HepG2 (cell line): ENCODE measurements at regions not wholly inside any gene's neighbourhood (a gene's known extent, or its start where the extent isn't known, plus 50 kb on each side); places are given as distances from the start of the nearest gene placed in this dataset.

ENCODE experiments used
- ATAC-seq: fragments of 200-7000 bp; cut with Tn5 transposase; 3 replicates; pipeline ENCODE4 v1.9.1; 2020; ENCODE audit warnings: mild to moderate bottlenecking, moderate library complexity
- BruUV-seq: library from RNA; stranded (reverse); fragments of 400-500 nt; replicated peaks from 2 replicates; lab custom pipeline; 2021; lab: Mats Ljungman, UMichigan
- CTCF ChIA-PET: fragments of 300-600 bp; formaldehyde crosslinking; extraction: SDS; loops from one replicate; lab custom pipeline; 2021; ENCODE audit warnings: low total read pairs, inconsistent platforms, low intra/inter-chr PET ratio; lab: Yijun Ruan, JAX
- POLR2A ChIA-PET: fragments of 350-600 bp; sonication (Branson Sonifier 250); formaldehyde crosslinking; loops from one replicate; lab custom pipeline; 2020; ENCODE audit warnings: antibody characterized with exemption, inconsistent platforms; lab: Yijun Ruan, JAX
- DNase-seq: peaks from one replicate; pipeline ENCODE4 v3.0.0-alpha.2; 2015; ENCODE audit warnings: low spot score
- FAIRE-seq: peaks from 3 replicates; lab custom pipeline; 2011; peaks lifted over from hg19 to GRCh38; lab: Jason Lieb, UNC
- H2AFZ ChIP-seq: one replicate; pipeline ENCODE4 v1.6.1; 2011; ENCODE audit warnings: low read length, inconsistent platforms
- H3K27ac ChIP-seq: fragments of 300-600 bp; 3 replicates; pipeline ENCODE4 v1.8.0; 2011; ENCODE audit warnings: mixed run types, mild to moderate bottlenecking, mixed read lengths, low read length, inconsistent platforms; ENCODE audit not compliant: insufficient read depth; ENCODE audit errors: extremely low read length
- H3K27me3 ChIP-seq, 2 experiments: fragments of 200-600 bp in 1 of 2; 2 replicates in 1 of 2; 3 replicates in 1 of 2; pipeline versions ENCODE4 v1.6.0 to v1.8.0; 2011; ENCODE audit warnings: low read length in 2 of 2, mild to moderate bottlenecking in 2 of 2, moderate library complexity in 2 of 2, inconsistent platforms in 1 of 2; ENCODE audit not compliant: insufficient read depth in 2 of 2, control insufficient read depth in 1 of 2
- H3K36me3 ChIP-seq, 2 experiments: fragments of 200-600 bp in 1 of 2; replicated peaks in 1 of 2; 2 replicates in 1 of 2; 3 replicates in 1 of 2; pipeline versions ENCODE4 v1.5.1 to v1.8.0; 2011; ENCODE audit warnings: low read length in 2 of 2, inconsistent platforms in 1 of 2; ENCODE audit not compliant: insufficient read depth in 2 of 2, control insufficient read depth in 1 of 2
- H3K4me1 ChIP-seq: 2 replicates; pipeline ENCODE4 v1.5.1; 2012; ENCODE audit warnings: low read length, inconsistent platforms; ENCODE audit not compliant: insufficient read depth
- H3K4me2 ChIP-seq: 2 replicates; pipeline ENCODE4 v1.6.0; 2011; ENCODE audit warnings: low read depth, low read length, inconsistent platforms
- H3K4me3 ChIP-seq, 3 experiments: fragments of 200-600 bp in 1 of 3; sonication (generic), shearing (Covaris generic) in 1 of 3; replicated peaks in 1 of 3; 2 replicates each; pipeline ENCODE4 v1.5.1; 2011 to 2016; ENCODE audit warnings: low read length in 3 of 3, inconsistent platforms in 2 of 3, low read depth in 2 of 3, mild to moderate bottlenecking in 2 of 3, control low read depth in 1 of 3, mixed read lengths in 1 of 3; ENCODE audit not compliant: insufficient read depth in 1 of 3
- H3K79me2 ChIP-seq: one replicate; pipeline ENCODE4 v1.6.1; 2011; ENCODE audit warnings: low read length, inconsistent platforms; ENCODE audit not compliant: insufficient read depth
- H3K9ac ChIP-seq: 2 replicates; pipeline ENCODE4 v1.6.0; 2011; ENCODE audit warnings: mild to moderate bottlenecking, low read depth, low read length, inconsistent platforms; ENCODE audit not compliant: insufficient read depth
- H3K9me3 ChIP-seq: 2 replicates; pipeline ENCODE4 v1.5.1; 2012; ENCODE audit warnings: mild to moderate bottlenecking, low read length
- H4K20me1 ChIP-seq: 2 replicates; pipeline ENCODE4 v1.6.0; 2011; ENCODE audit warnings: inconsistent platforms, mild to moderate bottlenecking, low read length, moderate library complexity; ENCODE audit not compliant: insufficient read depth
- ZBED4 ChIP-seq: sonication (generic); formaldehyde crosslinking; IDR thresholded peaks from 2 replicates; pipeline ENCODE4 v1.4.0; 2020; ENCODE audit warnings: missing genetic modification reagents, borderline replicate concordance
- ZNF562 ChIP-seq: sonication (generic); formaldehyde crosslinking; IDR thresholded peaks from 2 replicates; pipeline ENCODE4 v1.8.0; 2022; ENCODE audit warnings: missing genetic modification reagents, borderline replicate concordance
- WGBS: methylation state at CpG from one replicate; pipeline ENCODE4 v1.1.6; 2017; ENCODE audit warnings: low lambda C conversion rate; 5-methylcytosine and 5-hydroxymethylcytosine counted together
- in situ Hi-C: cut with HindIII; loops from 2 replicates; pipeline ENCODE4 v1.10.0; 2017; ENCODE audit warnings: low pct_unique_long_range_greater_than_20kb; ENCODE audit not compliant: extremely low pct_ligation_motif_present
- intact Hi-C: fragments of 100-400 bp; cut with micrococcal nuclease; formaldehyde crosslinking; loops from one replicate; pipeline ENCODE4 v1.10.0; 2022; ENCODE audit not compliant: unreplicated experiment
- TF ChIP-seq, protein P1 (sequence below): sonication (generic); formaldehyde crosslinking; IDR thresholded peaks from 2 replicates; pipeline ENCODE4 v1.4.0; 2020; ENCODE audit warnings: missing genetic modification reagents, mild to moderate bottlenecking, borderline replicate concordance
- TF ChIP-seq, protein P2 (sequence below): sonication (generic); formaldehyde crosslinking; IDR thresholded peaks from 2 replicates; pipeline ENCODE4 v1.5.1; 2020; ENCODE audit warnings: mild to moderate bottlenecking, missing genetic modification reagents
- TF ChIP-seq, protein P3 (sequence below): sonication (generic); formaldehyde crosslinking; IDR thresholded peaks from 2 replicates; pipeline ENCODE4 v1.5.0; 2020; ENCODE audit warnings: missing genetic modification reagents

GRCh38 chr2:174668075-174668474 is 70.5 kb upstream of the WIPF1 start:
- intact Hi-C loops, result no loop called here
- no TSS peak for BruUV-seq
- ATAC-seq, result no peak
- TF ChIP-seq, protein P1, sequence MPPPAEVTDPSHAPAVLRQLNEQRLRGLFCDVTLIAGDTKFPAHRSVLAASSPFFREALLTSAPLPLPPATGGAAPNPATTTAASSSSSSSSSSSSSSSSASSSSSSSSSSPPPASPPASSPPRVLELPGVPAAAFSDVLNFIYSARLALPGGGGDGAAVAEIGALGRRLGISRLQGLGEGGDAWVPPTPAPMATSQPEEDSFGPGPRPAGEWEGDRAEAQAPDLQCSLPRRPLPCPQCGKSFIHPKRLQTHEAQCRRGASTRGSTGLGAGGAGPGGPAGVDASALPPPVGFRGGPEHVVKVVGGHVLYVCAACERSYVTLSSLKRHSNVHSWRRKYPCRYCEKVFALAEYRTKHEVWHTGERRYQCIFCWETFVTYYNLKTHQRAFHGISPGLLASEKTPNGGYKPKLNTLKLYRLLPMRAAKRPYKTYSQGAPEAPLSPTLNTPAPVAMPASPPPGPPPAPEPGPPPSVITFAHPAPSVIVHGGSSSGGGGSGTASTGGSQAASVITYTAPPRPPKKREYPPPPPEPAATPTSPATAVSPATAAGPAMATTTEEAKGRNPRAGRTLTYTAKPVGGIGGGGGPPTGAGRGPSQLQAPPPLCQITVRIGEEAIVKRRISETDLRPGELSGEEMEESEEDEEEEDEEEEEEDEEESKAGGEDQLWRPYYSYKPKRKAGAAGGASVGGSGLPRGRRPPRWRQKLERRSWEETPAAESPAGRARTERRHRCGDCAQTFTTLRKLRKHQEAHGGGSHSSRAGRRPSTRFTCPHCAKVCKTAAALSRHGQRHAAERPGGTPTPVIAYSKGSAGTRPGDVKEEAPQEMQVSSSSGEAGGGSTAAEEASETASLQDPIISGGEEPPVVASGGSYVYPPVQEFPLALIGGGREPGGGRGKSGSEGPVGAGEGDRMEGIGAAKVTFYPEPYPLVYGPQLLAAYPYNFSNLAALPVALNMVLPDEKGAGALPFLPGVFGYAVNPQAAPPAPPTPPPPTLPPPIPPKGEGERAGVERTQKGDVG, result no peak
- TF ChIP-seq, protein P2, sequence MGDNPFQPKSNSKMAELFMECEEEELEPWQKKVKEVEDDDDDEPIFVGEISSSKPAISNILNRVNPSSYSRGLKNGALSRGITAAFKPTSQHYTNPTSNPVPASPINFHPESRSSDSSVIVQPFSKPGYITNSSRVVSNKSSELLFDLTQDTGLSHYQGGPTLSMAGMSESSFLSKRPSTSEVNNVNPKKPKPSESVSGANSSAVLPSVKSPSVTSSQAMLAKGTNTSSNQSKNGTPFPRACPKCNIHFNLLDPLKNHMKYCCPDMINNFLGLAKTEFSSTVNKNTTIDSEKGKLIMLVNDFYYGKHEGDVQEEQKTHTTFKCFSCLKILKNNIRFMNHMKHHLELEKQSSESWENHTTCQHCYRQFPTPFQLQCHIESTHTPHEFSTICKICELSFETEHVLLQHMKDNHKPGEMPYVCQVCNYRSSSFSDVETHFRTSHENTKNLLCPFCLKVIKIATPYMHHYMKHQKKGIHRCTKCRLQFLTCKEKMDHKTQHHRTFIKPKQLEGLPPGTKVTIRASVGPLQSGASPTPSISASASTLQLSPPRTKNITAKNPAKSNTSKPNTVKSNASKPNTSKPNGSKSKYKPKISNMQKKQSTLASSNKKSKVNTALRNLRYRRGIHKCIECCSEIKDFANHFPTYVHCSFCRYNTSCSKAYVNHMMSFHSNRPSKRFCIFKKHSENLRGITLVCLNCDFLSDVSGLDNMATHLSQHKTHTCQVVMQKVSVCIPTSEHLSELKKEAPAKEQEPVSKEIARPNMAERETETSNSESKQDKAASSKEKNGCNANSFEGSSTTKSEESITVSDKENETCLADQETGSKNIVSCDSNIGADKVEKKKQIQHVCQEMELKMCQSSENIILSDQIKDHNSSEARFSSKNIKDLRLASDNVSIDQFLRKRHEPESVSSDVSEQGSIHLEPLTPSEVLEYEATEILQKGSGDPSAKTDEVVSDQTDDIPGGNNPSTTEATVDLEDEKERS, result no peak
- TF ChIP-seq ZBED4 (CRISPR knock-in tag) (no peak), ZNF562 (CRISPR knock-in tag) (no peak)
- TF ChIP-seq, protein P3, sequence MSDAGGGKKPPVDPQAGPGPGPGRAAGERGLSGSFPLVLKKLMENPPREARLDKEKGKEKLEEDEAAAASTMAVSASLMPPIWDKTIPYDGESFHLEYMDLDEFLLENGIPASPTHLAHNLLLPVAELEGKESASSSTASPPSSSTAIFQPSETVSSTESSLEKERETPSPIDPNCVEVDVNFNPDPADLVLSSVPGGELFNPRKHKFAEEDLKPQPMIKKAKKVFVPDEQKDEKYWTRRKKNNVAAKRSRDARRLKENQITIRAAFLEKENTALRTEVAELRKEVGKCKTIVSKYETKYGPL (CRISPR knock-in tag), result no peak

More at GRCh38 chr2:174668075-174668474, 70.5 kb upstream of the WIPF1 start:
- DNase-seq, result no peak
- POLR2A ChIA-PET, result no interaction called here
- H4K20me1 ChIP-seq, result no peaks in the 10 kb centered on the region
- H3K4me2 ChIP-seq, result no peak overlapping the region
- H3K27me3 ChIP-seq, result peaks cover 2 to 40% of the 10 kb centered on the region in 2 experiments; a peak in 4 of 5 replicates
- no peak overlapping the region for H3K9ac ChIP-seq
- H3K36me3 ChIP-seq, result no peaks in the 10 kb centered on the region
- FAIRE-seq, result no peak
- CTCF ChIA-PET, result no interaction called here
- H3K27ac ChIP-seq, result no peak overlapping the region
- no peak overlapping the region for H2AFZ ChIP-seq
- in situ Hi-C loops, result no loop called here
- no peaks in the 10 kb centered on the region for H3K4me1 ChIP-seq
- no peaks in the 10 kb centered on the region for H3K9me3 ChIP-seq
- no peaks in the 10 kb centered on the region for H3K79me2 ChIP-seq
- WGBS, result 33% methylated on average over 7 of the region's 7 CpGs
- H3K4me3 ChIP-seq, result no peak overlapping the region
